Uterus (tissue), 2 donors: ENCODE measurements at regions not wholly inside any gene's neighbourhood (a gene's known extent, or its start where the extent isn't known, plus 50 kb on each side); places are given as distances from the start of the nearest gene placed in this dataset.

ENCODE experiments used
- CTCF ChIP-seq, 4 experiments: fragments of 200-600 bp in 2 of 4; fragments of 450-650 bp in 2 of 4; sonication (generic) in 2 of 4; IDR thresholded peaks; one replicate each; pipeline ENCODE4 v1.5.1; 2016 to 2019; ENCODE audit warnings: antibody characterized with exemption in 4 of 4, mild to moderate bottlenecking in 2 of 4, moderate library complexity in 1 of 4
- POLR2A ChIP-seq, 2 donors: fragments of 450-650 bp; IDR thresholded peaks; one replicate each; pipeline ENCODE4 v1.6.1; 2016; ENCODE audit warnings: antibody characterized with exemption in 2 of 2, mild to moderate bottlenecking in 1 of 2, moderate library complexity in 1 of 2

- TF ChIP-seq CTCF (IDR thresholded peaks at IDR 0.05) (no peak), POLR2A (IDR thresholded peaks at IDR 0.05) (no peak)
These were observed 260.4 kb upstream of the MIR17HG start for GRCh38 chr13:91086936-91087716.
